ENCODE measurements at regions not wholly inside any gene's neighbourhood (a gene's known extent, or its start where the extent isn't known, plus 50 kb on each side); places are given as distances from the start of the nearest gene placed in this dataset.
A peak's percentile ranks its signal among the peaks of the same experiment; 100 is the strongest.

DNA sequence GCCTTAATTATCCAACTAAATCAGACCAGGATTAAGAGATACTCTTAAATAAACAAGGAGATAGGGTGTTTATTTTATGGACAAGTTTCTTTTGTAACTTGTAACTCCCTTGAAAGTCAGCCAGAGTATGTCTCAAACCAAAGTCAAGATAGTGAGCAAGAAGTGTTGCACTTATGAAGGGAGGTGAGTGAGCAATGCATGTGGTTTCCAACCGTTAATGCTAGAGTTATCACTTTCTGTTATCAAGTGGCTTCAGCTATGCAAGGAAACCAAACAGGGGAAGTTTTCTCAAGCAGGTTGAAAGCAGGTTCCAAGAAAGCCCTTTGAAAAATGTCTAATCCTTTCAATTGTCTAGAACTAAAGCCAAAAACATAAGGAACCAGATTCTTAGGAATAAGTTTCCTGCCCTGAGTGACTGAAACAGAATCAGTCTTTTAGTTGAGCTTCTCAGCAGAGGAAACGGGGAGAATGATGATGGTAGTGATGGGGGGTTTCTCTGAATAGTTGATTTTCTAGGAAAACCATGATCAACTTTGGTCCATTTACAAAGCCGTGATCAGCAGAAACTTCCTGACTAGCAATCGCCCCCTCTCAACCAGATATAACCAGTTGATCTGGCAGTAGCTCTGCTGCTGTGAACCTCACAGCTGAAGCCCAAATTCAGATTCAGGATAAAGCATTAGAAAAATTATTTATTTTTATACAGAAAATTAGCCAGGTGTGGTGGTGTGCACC is 128.4 kb downstream of the DAD1 start:
- no peak for DNase-seq (ENCODE audit: low read depth in 3 of 3, low spot score in 2 of 3)

- DNase-seq (ENCODE audit: low read depth in 3 of 3, low spot score in 2 of 3): no peak
These were observed 130.3 kb downstream of the DAD1 start for GRCh38 chr14:22458737-22459136.

- no peak for DNase-seq (ENCODE audit: low read depth in 3 of 3, low spot score in 2 of 3)
These were observed 131.9 kb downstream of the DAD1 start for GRCh38 chr14:22456998-22457594.

- DNase-seq (ENCODE audit: low read depth in 3 of 3, low spot score in 2 of 3): no peak
These were observed 132.6 kb downstream of the DAD1 start for GRCh38 chr14:22456421-22456820.

DNA sequence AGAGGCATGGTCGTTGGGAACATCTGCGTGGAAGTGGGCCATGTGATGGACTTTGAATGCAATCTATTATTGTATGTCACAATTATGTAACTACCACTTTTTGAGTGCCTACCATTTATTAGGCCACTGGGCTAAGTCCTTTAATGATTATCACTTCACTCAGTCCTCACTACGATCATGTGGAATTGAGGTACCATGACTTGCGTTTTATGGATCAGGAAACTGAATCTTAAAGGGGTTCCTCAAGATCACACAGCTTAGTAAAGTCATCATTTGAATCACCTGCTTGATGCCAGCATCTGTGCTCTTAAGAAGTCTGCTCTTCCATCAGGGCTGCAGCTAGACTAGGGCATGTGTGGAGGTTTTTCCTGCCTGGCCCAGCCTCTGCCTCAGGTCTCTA is 136.7 kb downstream of the DAD1 start:
- no peak for DNase-seq (ENCODE audit: low read depth in 3 of 3, low spot score in 2 of 3)

- no peak for DNase-seq (ENCODE audit: low read depth in 3 of 3, low spot score in 2 of 3)
These were observed 138.8 kb downstream of the DAD1 start for GRCh38 chr14:22450266-22450665.

DNA sequence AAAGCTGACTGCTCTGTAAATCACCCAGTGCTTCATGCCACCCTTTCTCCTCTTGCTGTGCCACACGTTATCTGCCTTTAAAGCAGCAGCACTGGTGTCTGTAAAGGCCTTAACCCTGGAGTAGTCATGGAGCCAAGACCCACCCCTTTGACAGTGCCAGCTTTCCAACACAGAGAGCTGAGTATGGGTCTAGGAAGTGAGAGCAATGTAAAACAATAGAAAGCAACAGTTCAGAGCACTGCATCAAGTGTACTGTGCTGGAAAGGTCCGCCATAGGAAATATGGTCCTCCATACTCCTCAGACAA is 139.5 kb downstream of the DAD1 start:
- no peak for DNase-seq (ENCODE audit: low read depth in 3 of 3, low spot score in 2 of 3)

GRCh38 chr14:22448905-22449599 is 140.0 kb downstream of the DAD1 start:
- DNase-seq (ENCODE audit: low read depth in 3 of 3, low spot score in 2 of 3): no peak

- no peak for DNase-seq (ENCODE audit: low read depth in 3 of 3, low spot score in 2 of 3)
These were observed 140.8 kb downstream of the DAD1 start for GRCh38 chr14:22448035-22448904.

DNA sequence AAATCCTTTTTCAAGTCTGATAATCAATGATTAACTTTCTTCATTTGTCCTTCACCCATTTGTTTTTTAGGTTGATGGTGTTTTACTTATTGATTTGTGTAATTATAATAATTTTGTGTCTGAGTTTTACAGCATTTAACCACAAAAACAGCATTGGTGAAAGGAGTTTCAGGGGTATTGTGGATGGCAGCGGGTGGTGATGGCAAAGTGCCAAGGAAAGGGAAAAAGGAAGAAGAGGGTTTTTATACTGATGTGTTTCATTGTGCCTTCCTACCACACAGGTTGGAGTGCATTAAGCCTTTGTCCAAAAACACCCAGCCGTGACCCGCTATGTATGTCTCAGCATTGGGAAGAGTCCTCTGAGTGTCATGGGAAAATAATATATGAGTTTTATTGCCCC is 150.3 kb downstream of the DAD1 start:
- DNase-seq (ENCODE audit: low read depth in 3 of 3, low spot score in 2 of 3): no peak

DNA sequence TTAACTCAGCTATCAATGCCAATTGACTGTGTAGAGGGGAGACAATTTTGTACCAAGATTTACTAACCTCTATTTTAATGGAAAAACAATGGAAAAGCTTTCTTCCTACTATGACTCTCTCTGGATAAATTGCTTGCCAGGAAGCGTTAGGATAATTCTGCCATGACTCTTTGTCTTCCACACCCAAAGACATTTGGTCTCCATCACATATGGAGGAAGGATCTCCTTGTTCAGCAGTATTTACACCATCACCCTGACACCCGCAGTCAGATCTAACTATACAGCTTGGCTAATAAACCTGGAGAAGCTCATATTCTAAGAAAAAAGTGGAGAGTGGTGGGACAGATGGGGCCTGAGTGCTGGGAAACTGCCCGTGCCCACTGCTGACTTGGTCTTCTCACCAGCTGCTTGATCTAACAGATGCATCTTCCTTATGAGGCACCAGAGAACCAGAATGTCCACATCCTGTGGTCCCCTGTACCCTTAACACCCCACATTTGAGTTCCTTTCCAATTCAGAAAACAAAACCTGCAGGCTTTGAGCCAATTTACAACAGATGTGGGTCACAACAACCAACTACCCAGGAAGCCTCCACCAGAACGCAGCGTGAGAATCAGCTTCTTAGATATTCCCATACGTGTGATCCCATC is 154.0 kb downstream of the DAD1 start:
- DNase-seq (ENCODE audit: low read depth in 3 of 3, low spot score in 2 of 3): no peak

GRCh38 chr14:22434030-22434429 is 155.0 kb downstream of the DAD1 start:
- no peak for DNase-seq (ENCODE audit: low read depth in 3 of 3, low spot score in 2 of 3)

GRCh38 chr14:22433069-22433468 is 156.0 kb downstream of the DAD1 start:
- no peak for DNase-seq (ENCODE audit: low read depth in 3 of 3, low spot score in 2 of 3)

GRCh38 chr14:22432348-22432976 is 156.6 kb downstream of the DAD1 start:
- peak; percentile 81 to 88 (median 83) for DNase-seq (ENCODE audit: low read depth in 3 of 3, low spot score in 2 of 3)

DNA sequence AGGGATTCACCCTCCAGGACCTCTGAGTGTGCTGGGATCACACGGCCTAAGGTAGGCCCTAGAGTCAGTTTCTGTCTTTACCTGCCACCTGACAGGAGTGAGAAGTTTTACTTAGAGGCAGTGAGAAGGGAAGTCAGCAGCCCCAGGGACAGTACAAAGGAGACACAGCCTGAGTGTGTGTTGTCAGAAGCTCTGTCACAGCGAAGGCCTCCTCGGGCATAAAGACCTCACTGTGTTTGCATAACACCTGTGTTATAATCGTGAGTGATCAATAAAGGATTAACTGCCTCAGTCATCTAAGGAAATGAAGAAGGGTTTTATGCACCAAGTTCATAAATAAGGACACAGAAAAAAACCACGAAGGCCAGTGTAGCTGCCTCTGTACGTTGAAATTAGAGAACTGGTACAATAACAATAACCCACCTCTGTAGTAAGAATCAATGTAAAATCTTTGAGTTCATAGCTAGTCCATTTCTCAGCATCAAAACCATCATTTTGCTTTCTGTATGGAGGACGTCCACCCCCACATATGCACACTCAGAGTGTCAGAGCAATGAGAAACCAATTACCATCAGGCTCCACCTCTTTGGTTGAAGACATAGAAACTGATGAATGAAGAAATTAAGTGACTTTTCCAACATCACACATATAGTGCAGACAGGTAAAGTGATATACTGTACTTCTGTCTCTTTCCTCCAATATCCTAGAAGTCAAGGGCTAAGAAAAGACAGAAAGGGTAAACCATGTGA is 159.3 kb downstream of the DAD1 start:
- no peak for DNase-seq (ENCODE audit: low read depth in 3 of 3, low spot score in 2 of 3)

- DNase-seq (ENCODE audit: low read depth in 3 of 3, low spot score in 2 of 3): no peak
These were observed 160.2 kb downstream of the DAD1 start for GRCh38 chr14:22428700-22429291.

DNA sequence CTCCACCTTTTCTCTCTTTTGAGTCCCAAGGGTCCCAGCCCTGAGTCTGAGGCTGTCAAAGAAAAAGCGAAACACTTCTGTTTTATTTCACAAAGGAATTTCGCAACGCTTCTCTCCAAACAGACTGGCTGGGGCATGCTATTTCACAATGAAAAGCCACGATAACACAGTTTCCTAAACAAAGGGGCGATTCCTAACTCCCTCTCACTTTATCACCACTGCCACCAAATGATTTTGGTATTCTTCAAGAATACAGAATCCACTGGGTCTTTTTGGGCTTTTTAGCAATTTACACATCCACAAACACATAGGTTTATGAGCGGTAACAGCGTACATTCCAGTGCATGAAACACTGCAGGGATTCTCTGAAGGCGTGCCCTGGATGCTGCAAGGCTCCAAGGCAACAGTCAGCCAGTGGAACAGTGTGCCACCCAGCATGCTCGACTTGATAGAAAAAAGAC is 161.2 kb downstream of the DAD1 start:
- no peak for DNase-seq (ENCODE audit: low read depth in 3 of 3, low spot score in 2 of 3)

- DNase-seq (ENCODE audit: low read depth in 3 of 3, low spot score in 2 of 3): no peak
These were observed 162.3 kb downstream of the DAD1 start for GRCh38 chr14:22426711-22427110.

GRCh38 chr14:22423958-22424357 is 165.1 kb downstream of the DAD1 start:
- no peak for DNase-seq (ENCODE audit: low read depth in 3 of 3, low spot score in 2 of 3)

Data from right renal cortex interstitium (tissue), 3 donors.